HG03064 (cell line): ENCODE measurements at regions not wholly inside any gene's neighbourhood (a gene's known extent, or its start where the extent isn't known, plus 50 kb on each side); places are given as distances from the start of the nearest gene placed in this dataset.
"Not testable (repeated sequence)": the region's sequence is repeated elsewhere in the genome, so short reads cannot be mapped to it uniquely, and the experiment has no call there.

Experiments
- ATAC-seq: cut with Tn5 transposase; IDR thresholded peaks from one replicate; pipeline ENCODE4 v1.9.1; 2021; ENCODE audit warnings: low read depth; ENCODE audit not compliant: unreplicated experiment

- ATAC-seq, result no peak
These were observed 286.4 kb upstream of the PRKD1 start for GRCh38 chr14:30214014-30214413.

GRCh38 chr14:30214461-30215090, 286.9 kb upstream of the PRKD1 start:
- ATAC-seq, result no peak

- ATAC-seq, result no peak
These were observed 291.3 kb upstream of the PRKD1 start for GRCh38 chr14:30218907-30219306.

GRCh38 chr14:30221546-30221945, 293.9 kb upstream of the PRKD1 start:
- no peak for ATAC-seq

- ATAC-seq, result no peak
These were observed 295.7 kb upstream of the PRKD1 start for GRCh38 chr14:30223385-30223785.

- ATAC-seq, result no peak
These were observed 296.3 kb upstream of the PRKD1 start for GRCh38 chr14:30223966-30224365.

GRCh38 chr14:30225176-30225575, 297.5 kb upstream of the PRKD1 start:
- no peak for ATAC-seq

- ATAC-seq, result no peak
These were observed 299.8 kb upstream of the PRKD1 start for GRCh38 chr14:30227436-30227835.

GRCh38 chr14:30227876-30228275, 300.2 kb upstream of the PRKD1 start:
- no peak for ATAC-seq

GRCh38 chr14:30230719-30231118, 303.1 kb upstream of the PRKD1 start:
- no peak for ATAC-seq

- no peak for ATAC-seq
These were observed 307.3 kb upstream of the PRKD1 start for GRCh38 chr14:30234966-30235365.

- ATAC-seq, result no peak
These were observed 307.8 kb upstream of the PRKD1 start for GRCh38 chr14:30235485-30235884.

- ATAC-seq, result no peak
These were observed 311.3 kb upstream of the PRKD1 start for GRCh38 chr14:30238936-30239335.

- ATAC-seq, result no peak
These were observed 312.4 kb upstream of the PRKD1 start for GRCh38 chr14:30240018-30240417.

GRCh38 chr14:30240685-30241084, 313.0 kb upstream of the PRKD1 start:
- no peak for ATAC-seq

- no peak for ATAC-seq
These were observed 315.1 kb upstream of the PRKD1 start for GRCh38 chr14:30242744-30243143.

- ATAC-seq, result no peak
These were observed 315.6 kb upstream of the PRKD1 start for GRCh38 chr14:30243207-30243606.

- no peak for ATAC-seq
These were observed 315.2 kb upstream of the G2E3 start for GRCh38 chr14:30243805-30244204.

- ATAC-seq, result not testable (repeated sequence)
These were observed 314.6 kb upstream of the G2E3 start for GRCh38 chr14:30244348-30244747.

- no peak for ATAC-seq
These were observed 307.9 kb upstream of the G2E3 start for GRCh38 chr14:30251017-30251416.

GRCh38 chr14:30251557-30252100, 307.3 kb upstream of the G2E3 start:
- no peak for ATAC-seq

GRCh38 chr14:30252151-30252550, 306.8 kb upstream of the G2E3 start:
- ATAC-seq, result no peak
